GM18511 (cell line): ENCODE measurements at regions not wholly inside any gene's neighbourhood (a gene's known extent, or its start where the extent isn't known, plus 50 kb on each side); places are given as distances from the start of the nearest gene placed in this dataset.

Source experiments
- ATAC-seq: cut with Tn5 transposase; IDR thresholded peaks from one replicate; pipeline ENCODE4 v1.9.1; 2021; ENCODE audit warnings: mild to moderate bottlenecking, moderate library complexity; ENCODE audit not compliant: unreplicated experiment

DNA sequence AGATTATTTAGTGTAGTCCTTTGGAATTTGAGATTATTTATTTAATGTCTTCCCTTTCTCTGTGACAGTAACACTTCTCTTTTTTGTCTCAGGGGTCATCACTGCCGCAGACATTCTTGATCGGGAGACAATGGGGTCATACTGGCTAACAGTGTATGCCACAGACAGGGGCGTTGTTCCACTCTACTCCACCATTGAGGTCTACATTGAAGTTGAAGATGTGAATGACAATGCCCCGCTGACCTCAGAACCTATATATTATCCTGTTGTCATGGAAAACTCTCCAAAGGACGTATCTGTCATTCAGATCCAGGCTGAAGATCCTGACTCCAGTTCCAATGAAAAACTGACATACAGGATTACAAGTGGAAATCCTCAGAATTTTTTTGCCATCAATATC, 299.9 kb downstream of the FAT3 start:
- ATAC-seq = no peak

DNA sequence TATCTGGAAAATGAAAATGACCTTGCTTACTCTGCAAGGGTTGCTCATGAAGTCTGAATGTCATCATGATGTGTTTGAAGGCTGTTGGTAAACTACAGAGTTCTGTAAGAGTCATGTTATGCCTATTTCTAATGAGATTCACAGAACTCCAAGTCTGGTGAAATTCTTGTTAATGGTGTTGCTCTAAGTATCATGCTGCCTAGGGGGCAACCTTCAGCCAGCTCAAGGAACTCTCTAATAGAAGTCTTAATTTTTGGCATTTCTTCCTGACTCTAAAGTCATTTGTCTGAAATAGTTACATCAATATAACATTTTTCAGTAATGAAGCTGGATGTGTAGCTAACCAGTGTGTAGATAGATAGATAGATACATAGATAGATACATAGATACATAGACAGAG, 302.8 kb downstream of the FAT3 start:
- ATAC-seq = no peak

DNA sequence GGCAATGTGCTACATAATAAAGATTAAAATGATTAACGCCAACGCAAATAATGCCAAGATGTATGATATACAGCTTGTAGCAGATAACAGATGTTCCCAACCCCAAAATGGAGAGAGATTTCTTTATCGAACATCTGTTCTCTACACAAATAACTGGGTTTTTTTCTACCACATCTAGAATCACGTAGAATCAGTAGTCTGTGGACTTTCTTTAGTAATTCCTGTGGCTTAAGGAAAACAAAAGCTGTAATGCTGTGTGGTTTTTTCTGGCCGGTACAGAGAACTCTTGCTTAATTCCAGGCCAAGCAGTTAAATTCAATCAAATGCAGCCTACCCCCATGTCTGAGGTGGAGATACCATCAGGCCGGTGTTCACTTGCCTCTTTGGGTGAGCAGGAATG, 303.4 kb downstream of the FAT3 start:
- no peak for ATAC-seq

DNA sequence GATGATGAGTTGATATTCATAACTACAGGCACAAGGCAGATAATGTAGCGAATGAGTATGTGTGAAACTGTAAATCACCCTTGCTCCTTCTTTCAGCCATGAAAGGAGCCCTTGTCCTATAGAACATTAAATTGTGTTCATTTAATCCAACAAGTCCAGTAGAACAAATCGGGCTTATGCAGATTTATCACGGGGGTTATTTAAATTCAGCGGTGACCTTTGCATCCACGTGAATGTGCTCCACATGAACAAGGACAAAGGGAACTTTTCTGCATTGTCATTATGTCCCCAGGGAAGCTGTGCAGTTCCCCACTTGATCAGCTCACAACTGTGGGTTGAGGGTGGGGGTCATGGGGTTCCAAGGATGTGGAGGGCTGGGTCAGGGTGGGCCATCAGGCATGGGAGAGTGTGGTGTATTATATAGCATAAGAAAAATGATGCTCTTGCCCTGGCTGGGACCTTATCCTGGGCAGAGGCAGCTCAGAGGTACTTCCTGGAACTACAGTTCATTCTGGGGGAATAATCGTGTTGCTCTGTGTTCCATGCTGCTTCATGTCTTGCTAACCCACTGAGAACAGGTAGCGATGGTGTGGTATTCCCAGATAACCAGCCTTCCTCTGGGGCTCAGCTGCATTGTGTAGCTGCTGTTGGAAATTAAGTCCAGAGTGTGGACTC, 306.6 kb downstream of the FAT3 start:
- no peak for ATAC-seq

DNA sequence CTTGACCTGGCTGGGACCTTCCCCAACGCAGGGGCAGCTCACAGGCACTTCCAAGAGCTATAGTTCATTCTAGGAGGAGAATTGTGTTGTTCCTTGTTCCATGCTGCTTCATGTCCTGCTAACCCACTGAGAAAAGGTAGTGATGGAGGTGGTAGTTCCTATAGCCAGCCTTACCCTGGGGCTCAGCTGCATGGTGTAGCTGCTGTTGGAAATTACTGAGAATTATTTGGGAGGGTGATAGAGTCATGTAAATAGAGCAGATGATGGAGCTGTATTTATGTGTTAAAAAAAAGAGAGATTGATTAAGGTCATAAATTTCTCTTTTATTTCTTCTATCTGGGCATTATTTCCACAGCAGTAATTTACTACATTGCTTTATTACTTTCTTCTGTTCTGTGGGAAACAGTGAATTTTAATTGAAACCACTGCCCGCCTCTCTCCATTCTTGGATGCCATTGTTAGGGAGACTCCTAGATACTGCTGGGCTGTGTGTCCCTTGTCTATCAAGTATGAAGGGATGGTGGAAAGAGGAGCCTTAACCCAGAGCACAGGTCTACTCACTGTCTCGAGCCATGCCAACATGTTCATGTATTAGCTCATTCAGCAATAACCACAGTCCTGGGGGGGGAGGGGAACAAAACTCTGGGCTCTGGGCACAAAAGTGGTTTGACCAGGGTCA, 309.2 kb downstream of the FAT3 start:
- ATAC-seq = no peak

DNA sequence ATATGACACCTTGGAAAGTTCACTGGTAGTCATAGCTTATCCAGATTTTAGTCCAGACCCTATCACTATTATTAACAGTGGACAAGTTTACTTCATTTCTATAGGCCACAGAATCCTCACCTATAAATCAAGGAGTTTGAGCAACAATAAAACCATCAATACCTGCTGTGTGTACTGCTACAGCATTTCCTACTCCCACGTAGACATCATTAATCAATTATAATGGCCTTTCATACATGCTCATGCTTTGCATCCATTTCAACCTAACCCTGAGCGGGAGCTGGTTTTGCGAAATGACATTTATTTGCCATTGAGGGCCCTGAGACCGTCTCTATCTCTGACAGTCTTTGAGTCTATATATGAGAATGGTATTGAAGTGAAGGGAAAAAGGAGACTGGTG, 312.3 kb downstream of the FAT3 start:
- ATAC-seq = no peak

DNA sequence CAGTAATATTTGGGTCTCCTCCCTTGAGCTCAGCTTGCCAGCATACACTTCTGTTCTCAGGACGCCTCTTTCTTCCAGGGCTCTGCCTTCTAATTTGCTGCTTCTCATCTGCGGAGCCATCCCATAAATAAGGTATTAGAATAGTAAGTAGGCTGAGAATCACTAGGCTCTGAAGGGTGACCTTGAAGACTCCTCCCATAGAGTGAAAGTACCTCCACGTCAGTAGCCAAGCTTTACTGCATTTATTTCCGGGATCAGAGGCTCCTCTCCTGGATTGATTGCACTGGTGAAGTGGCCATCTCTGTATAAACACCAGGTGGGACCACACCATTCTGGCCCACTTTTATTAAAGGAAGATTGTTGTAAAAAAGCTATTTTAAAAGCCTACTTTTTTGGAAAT, 315.5 kb downstream of the FAT3 start:
- ATAC-seq = no peak

DNA sequence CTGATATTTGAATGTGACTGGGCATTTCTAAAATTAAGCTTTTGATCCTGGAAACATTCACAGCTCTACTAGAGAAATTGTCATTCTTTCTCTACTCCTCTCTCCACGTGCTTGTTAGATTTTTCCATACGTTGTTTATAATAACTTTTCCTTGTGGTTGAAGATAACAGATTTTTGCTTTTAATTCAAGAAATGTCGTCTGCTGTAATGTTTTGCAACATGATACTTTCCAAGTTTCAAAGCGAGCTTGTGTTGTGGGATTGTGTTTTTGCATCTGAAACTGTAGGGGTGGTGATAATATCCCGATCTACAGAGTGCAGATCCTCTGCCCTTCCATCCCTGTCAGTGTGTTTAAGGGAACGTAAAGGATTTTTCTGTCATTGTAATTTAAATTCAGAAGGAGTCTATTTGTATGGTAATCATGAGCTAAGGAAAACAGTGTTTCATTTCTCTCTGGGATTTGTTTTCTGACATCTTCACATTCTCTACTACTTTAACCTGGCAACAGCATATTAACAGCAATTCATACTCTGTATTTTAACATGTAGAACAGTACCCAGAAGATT, 321.4 kb downstream of the FAT3 start:
- ATAC-seq = no peak

DNA sequence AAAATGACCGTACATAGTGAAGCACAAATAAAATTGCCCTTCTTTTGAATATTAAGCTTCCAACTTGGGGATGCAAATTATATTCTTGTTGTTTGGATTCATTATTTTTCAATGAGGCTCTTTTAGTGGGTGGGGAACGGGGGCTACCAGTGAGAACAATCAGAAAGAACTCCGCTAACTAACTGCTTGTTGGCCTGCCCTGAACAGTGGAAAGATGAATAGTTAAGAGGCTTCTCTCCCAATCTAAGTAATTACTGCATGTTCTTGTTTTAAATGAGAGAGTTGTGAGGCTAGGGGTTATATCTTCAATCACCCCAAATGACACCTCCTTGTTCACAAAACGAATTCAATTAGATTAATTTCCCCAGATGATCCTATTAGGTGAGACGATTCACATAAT, 322.0 kb downstream of the FAT3 start:
- ATAC-seq = no peak

DNA sequence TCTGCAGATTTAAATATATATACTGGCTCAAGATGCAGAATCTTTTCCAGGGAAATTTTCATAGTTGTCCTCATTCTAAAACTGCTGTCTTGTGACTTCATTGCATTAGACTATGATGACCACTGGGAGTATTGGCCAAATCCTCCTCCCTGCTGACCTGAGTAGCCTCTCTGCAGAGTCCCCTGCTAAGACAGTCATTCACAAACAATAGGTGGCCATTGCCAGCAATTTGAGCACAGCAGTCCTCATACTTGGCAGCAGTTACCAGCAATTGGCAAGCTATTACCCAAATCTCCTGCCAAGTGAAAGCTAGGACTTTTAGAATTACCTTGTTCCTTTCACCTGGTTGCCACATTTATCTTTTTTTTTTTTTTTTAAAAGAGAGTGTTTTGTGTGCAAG, 325.8 kb downstream of the FAT3 start:
- ATAC-seq = no peak

DNA sequence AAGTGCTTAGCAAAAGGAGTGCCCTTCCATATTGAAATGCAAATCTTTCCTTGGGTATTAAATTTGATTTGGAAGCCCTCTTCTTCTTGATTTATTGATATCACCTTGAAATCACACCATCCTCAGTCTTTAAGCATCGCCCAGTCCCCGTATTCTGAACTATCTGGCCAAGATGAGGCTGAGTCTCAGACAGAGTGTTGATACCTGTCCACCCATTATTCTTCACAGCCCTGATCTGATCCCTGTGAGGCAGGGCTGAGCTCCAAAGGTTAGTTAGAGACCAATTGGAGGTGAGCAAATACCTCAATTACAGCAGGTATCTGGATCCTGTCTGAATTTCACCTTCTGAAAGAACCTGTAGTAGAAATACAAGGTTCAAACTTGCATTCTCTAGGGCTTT, 326.3 kb downstream of the FAT3 start:
- no peak for ATAC-seq

DNA sequence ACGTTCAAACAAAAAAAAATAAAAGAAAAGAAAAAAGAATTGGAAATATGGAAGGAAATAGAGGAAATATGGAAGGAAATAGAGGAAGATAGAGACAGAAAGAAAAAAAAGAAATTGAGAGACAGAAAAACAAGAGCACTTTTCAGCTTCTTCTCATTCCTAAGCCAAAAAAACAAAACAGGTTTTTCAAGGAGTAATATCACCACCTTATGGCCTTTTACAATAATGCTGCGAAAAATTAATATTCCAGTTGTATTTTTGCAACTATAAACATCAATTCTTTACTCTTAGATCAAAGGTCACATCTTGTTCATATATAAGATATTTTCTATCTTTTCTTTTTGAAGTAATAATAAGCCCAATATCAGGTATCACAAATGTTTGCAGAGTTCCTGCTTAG, 328.3 kb downstream of the FAT3 start:
- no peak for ATAC-seq

DNA sequence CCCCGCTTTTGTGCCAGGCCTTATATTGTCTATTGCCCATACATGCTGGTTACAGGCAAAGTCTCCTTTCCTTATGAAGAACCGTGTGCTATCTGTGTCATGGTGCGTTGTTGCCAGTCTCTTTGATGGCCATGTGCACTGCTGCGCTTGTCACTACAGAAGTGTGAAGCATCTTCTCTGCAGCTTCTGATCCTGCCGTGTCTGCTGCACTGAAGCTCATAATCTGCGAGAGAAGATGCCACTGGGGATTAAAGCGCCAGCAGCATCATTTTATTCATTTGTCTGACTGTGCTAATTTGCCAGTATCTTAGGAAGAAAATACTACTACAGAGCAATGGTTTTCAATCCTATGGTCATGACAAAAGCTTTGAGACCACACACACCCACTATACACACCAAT, 330.1 kb downstream of the FAT3 start:
- no peak for ATAC-seq

DNA sequence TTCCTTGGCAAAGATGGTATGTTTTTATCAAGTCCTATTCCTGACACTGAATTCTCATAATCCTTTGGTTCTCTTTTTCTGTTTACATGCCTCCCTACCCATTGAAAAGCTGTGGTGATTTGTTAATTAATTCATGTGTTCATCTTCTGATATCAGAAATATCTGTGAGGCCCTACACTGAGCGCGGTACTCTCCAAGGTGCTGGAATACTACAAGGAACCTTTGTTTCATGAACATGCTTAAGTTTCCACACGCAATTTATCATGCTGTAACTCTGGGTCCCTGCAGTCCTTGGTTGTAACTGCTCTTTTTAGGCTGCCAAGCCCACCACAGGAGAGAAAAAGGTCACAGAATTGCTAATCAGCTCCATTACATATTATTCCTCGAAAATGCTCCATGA, 331.8 kb downstream of the FAT3 start:
- no peak for ATAC-seq

DNA sequence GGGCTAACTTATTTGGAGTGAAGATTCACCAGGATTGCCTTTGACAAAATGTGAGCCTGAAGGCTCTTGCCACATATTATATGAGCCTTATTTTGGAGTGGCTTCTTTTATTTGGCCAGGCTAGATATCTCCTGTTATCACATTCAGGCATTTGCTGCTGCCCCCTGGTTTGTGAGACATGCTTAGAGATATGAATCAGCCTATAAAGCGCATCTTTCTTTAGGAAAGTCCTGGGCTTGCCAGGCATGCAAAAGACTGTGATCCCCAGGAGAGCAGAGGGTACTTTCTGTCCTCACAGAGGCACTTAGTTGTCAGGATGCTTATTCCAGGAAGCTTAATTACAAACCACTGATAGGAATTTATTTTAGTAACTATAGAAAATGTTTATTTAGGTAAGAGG, 333.3 kb downstream of the FAT3 start:
- no peak for ATAC-seq

DNA sequence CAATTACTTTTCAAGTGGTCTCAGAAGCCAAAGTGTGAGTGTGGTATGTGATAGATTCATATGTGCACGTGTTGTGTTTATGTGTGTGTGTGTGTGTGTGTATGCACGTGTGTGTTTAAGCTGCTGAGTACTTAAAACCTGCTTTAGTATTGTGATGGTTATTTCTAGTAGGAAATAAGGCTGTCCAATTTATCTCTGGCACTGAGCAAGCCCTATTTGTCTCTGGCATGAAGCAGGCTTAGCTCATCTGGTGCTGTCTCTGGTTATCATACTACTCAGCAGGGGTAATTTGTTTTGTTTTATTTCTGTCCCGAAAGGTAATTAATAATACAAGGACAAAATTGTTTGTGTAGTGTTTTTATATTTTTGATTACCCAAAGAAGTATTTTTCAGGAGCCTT, 333.7 kb downstream of the FAT3 start:
- ATAC-seq = no peak

DNA sequence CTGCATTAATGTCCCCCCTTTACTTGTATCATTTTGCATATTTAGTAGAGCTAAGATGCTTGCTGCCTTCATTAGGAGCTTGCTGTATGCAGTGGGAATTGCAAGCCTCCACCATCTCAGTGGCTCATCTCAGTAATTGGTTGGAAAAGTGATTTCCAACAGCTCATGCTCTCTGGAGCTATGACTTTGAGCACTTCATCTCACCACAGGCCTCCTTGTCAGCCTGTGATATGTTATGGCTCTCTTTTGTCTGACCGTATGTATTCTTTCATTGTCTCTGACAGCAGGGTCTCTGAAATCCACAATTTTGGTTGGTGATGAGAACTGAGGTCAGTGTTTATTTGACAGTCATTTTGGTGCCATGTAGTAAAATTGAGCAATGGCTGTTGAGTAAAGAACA, 345.1 kb downstream of the FAT3 start:
- ATAC-seq = no peak

DNA sequence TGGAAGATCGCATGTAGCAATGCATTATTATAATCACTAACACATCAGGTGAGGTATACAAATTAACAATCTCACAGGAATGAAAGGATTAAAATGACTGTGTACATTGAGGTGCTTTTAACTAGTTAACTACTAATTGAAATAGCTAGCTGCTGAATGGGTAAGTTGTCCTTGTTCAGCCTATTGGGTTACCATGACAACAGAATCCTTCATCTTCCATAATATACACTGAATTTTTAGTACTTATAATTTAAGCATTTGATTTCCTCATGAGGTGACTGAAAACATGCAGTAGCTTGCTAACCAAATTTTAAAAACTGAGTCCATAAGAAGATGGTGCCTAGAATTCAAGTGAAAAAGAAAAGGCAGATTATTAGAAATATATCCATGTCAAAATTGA, 347.9 kb downstream of the FAT3 start:
- ATAC-seq = no peak

DNA sequence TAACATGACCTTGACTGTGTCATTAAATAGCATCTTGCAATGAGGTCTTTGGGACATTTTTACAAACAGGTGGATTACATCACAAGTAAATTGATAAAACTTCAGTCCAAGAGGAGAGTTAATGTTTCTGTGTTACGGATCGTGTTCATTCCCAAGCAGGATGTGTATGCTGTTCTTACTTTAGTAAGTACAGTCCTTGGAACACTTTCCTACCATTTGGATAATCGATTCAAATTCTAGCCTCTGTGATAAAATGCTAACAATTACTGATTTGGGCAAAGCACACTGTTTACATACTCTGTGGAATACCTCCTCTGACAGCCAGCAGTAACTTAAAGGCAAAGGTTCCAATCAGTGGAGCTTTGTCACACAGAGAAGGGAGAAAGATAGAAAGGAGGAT, 351.7 kb downstream of the FAT3 start:
- no peak for ATAC-seq

DNA sequence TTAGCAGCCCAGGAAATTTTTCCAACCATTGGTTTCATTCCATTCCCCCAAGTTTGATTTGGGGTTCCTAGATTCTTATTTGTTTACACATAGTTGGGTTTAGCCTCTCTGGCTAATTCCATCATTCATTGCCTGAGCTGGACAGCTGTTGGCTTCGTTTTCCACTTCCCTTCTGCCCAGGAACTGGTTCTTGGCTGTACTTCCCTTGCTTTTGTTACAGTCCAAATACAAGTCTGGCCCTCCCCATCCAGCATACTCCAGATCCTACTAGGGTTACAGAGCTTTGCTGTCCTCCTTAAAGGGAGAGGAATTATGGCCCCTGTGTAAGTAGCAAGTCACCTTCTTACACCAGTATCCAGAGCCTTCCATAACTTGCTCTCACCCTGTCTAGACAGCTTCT, 356.3 kb downstream of the FAT3 start:
- ATAC-seq = no peak

DNA sequence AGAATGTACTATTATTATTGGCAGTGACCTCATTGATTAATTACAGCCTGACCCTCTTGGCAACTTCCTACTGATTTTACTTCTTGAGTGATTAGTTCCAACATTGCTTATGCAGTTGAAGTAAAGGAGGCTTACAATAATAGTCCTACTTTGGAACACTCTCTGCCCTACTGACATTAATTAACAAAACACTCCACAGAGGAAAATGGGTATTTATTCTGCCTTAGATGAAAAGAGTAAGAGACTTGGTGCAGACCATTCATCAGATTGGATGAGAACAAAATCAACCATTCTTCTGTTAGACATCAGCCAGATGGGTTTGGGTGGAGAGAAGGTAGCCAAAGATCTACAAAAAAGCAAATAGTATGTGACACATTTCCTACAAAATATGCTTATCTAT, 363.8 kb downstream of the FAT3 start:
- ATAC-seq = no peak

DNA sequence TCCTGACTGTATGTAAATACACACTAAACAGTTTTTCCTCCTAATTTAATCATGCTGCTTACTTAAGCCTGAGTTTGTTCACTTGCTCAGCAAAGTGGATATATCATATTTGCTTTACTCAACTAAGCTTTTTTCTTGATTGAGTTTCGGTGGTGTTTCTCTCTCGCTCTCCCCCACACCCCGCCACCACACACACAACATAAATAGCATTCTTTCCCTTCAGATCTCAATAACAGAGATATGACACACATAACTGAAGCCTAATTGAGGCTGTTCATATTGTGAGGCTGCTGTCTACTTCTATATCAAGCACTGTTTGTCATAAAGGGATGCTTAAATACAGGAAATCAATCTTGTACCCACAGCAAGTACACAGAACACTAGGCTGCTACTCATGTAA, 364.9 kb downstream of the FAT3 start:
- no peak for ATAC-seq

DNA sequence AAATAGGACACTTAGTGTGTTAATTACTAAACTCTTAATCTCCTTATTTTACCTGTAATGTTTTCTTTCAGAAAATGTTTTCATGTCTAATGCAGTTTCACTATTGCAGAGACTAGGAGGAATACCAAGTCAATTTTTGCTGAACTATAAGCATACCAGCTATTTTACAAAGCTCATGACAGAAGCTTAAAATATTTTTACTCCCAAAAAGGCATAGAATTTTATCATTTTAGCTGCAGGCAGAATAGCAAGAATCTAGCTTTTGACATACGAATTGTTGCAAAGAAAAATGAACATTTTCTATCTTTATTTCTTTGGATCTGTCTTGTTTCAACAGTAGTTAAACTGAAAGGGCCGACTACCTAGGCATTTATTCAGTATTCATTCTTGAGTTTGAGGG, 366.9 kb downstream of the FAT3 start:
- no peak for ATAC-seq
